Fibroblast of pulmonary artery (primary cell): ENCODE measurements at regions not wholly inside any gene's neighbourhood (a gene's known extent, or its start where the extent isn't known, plus 50 kb on each side); places are given as distances from the start of the nearest gene placed in this dataset.

Source experiments
- DNase-seq: peaks from one replicate; pipeline ENCODE4 v3.0.0-alpha.2; 2010; ENCODE audit warnings: low read depth
- H3K4me3 ChIP-seq: replicated peaks from 2 replicates; pipeline ENCODE4 v1.5.1; 2011; ENCODE audit warnings: low read depth, mild to moderate bottlenecking, control low read depth, low read length, moderate library complexity
- CTCF ChIP-seq: IDR thresholded peaks from 2 replicates; pipeline ENCODE4 v1.5.1; 2011; ENCODE audit warnings: mild to moderate bottlenecking, control low read depth, low read length, inconsistent platforms; ENCODE audit errors: missing control alignments

DNA sequence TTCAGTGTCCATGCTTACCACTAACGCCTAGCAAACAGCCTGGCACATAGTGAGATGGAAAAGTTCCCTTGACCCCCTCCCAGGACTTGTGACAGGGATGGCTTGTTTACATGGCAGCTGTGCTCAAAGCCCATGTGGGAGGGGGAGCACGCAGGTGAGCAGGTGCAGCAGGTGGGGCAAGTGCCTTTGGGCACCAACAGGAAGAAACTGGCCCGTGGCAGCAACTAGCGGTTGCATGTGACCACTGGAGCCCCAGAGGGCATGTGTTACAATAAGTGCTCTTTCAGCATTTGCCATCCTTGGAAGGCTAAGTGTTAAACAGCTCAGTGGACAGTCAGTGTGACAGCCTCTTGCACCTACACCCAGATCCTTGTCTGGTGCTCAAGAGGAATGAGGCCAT is 734.6 kb downstream of the TUSC7 start:
- DNase-seq = no peak
- no peak for TF ChIP-seq CTCF
- no peak overlapping the region for H3K4me3 ChIP-seq

DNA sequence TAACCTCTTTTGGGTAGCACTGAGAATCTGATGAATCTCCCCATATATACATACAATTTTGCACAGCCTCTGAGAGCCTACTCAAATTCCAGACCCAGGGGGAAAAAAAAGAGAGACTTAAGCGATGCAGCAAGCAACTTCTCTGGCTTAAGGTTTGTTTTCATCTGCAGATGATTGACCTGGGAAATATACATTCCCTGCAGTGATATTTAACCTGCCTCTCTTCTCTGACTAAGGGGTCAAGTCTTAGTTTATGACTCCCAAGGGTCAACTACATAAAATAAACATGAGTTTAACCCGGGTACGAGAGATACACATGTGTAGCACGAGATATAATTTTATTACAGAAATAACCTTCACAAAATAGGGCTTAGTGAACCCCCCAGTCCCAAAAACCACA is 737.8 kb downstream of the TUSC7 start:
- TF ChIP-seq CTCF = no peak
- no peak for DNase-seq
- no peak overlapping the region for H3K4me3 ChIP-seq

DNA sequence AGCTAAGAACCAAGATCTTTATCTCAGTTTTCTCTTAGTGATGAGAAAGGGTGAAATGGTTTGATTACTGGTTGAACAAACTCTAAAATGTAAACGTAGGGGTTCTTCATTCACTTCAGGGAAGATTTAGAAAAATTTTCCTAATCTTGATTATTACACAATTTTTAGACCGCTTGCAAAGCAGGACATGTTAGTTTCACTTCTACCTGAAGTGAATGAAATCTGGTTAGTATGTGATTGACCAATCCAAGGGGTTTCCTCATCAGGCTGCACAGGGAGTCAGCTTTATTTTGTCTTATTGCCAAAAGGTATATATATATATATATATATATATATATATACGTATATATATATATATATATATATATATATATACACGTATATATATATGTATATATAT is 740.4 kb downstream of the TUSC7 start:
- no peak overlapping the region for H3K4me3 ChIP-seq
- no peak for TF ChIP-seq CTCF

GRCh38 chr3:117454254-117454653 is 744.7 kb downstream of the TUSC7 start:
- no peak for DNase-seq
- H3K4me3 ChIP-seq = no peak overlapping the region
- no peak for TF ChIP-seq CTCF

More for the DNA sequence above, 740.4 kb downstream of the TUSC7 start:
- no peak for DNase-seq

- no peak for TF ChIP-seq CTCF
- no peak overlapping the region for H3K4me3 ChIP-seq
- DNase-seq = no peak
Measured at GRCh38 chr3:117454908-117455307, 745.3 kb downstream of the TUSC7 start.

- no peak overlapping the region for H3K4me3 ChIP-seq
- no peak for DNase-seq
- TF ChIP-seq CTCF = no peak
Measured at GRCh38 chr3:117455782-117456181, 746.2 kb downstream of the TUSC7 start.

- DNase-seq = no peak
- no peak overlapping the region for H3K4me3 ChIP-seq
- TF ChIP-seq CTCF = no peak
Measured at GRCh38 chr3:117463276-117464115, 753.9 kb downstream of the TUSC7 start.
